Pancreas (tissue), 10 donors: ENCODE measurements at regions not wholly inside any gene's neighbourhood (a gene's known extent, or its start where the extent isn't known, plus 50 kb on each side); places are given as distances from the start of the nearest gene placed in this dataset.

Source experiments
- ATAC-seq, 4 donors: fragments of 200-7000 bp; cut with Tn5 transposase; one replicate each; pipeline versions ENCODE4 v1.8.0 to v1.9.1; 2020; ENCODE audit warnings: mild to moderate bottlenecking in 4 of 4, moderate library complexity in 4 of 4
- DNase-seq, 6 donors: peaks; one replicate each; pipeline ENCODE4 v3.0.0-alpha.2; 2020
- FAIRE-seq: peaks from 2 replicates; lab custom pipeline; 2012; peaks lifted over from hg19 to GRCh38; lab: Jason Lieb, UNC
- H3K27ac ChIP-seq, 4 donors: fragments of 200-600 bp; sonication (generic); 1 replicate in 3 of 4; 2 replicates in 1 of 4; pipeline versions ENCODE4 v1.5.0 to v1.8.0; 2020
- H3K27me3 ChIP-seq, 4 donors: fragments of 200-600 bp; one replicate each; pipeline ENCODE4 v1.8.0; 2021
- H3K36me3 ChIP-seq, 3 donors: fragments of 200-600 bp; sonication (generic) in 1 of 3; one replicate each; pipeline versions ENCODE4 v1.5.0 to v1.8.0; 2020 to 2021
- H3K4me1 ChIP-seq, 3 donors: fragments of 200-600 bp; one replicate each; pipeline ENCODE4 v1.8.0; 2021
- H3K4me3 ChIP-seq, 4 donors: fragments of 200-600 bp; sonication (generic) in 2 of 4; one replicate each; pipeline versions ENCODE4 v1.5.0 to v1.8.0; 2020 to 2021
- H3K9me3 ChIP-seq, 4 donors: fragments of 200-600 bp; one replicate each; pipeline ENCODE4 v1.8.0; 2021
- WGBS, 2 donors: extraction: QIAGEN DNeasy Blood & Tissue Kit; methylation state at CpG; one replicate each; pipeline ENCODE4 v1.1.7; 2013; 5-methylcytosine and 5-hydroxymethylcytosine counted together
- intact Hi-C, 3 donors: fragments of 100-400 bp; cut with DNase I; formaldehyde crosslinking; loops; one replicate each; pipeline versions ENCODE4 v1.11.1 to v1.14.2; 2022
- TF ChIP-seq, protein P1 (sequence below), 4 donors: fragments of 200-600 bp; sonication (generic) in 3 of 4; IDR thresholded peaks; one replicate each; pipeline versions ENCODE4 v1.5.0 to v1.8.0; 2021; ENCODE audit warnings: antibody characterized with exemption in 4 of 4
- donor health status: healthy with polysubstance abuse.
- donor health status: DM: no; HTN: no; CAD: no; lungs with moderate emphysema.
- donor health status: DM: no; HTN: no; CAD: no.
- donor health status: control.
- donor health status: control.
- donor health status: Bipolar disorder and iron deficiency.
- donor health status: DM: yes; HTN: yes; CAD: no.
- donor health status: DM: no; HTN: no; CAD: no.
- donor health status: DM: no; HTN: no; CAD: no.
- donor health status: DM: yes; HTN: yes; CAD: no.

DNA sequence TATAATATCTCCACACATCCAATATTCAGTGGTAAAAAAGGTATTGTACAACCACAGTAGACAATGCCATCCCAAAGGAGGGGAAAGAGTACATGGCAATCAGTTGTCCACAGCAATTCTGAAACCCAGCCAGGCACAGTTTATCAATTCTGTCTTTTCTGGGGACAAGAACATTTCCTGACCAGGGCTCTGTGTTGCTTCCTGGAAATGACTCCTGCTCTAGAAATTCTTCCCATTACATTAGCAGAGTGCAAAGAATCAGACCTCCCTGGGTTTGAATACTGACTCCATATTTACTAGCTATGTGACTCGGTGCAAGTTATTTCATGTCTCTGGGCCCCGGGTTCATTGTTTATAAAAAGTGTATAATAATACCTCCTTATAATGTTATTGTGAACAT lies 220.4 kb upstream of the CFAP20DC start:
- Histone ChIP-seq H3K36me3 (no peaks in the 10 kb centered on the region), H3K9me3 (no peaks in the 10 kb centered on the region), H3K27me3 (no peaks in the 10 kb centered on the region), H3K27ac (no peak overlapping the region), H3K4me1 (no peaks in the 10 kb centered on the region), H3K4me3 (no peak overlapping the region)
- WGBS, 2 donors = 80 to 96% methylated on average over 2 of the region's 2 CpGs
- no peak for ATAC-seq
- intact Hi-C loops = no loop called here
- TF ChIP-seq, protein P1, sequence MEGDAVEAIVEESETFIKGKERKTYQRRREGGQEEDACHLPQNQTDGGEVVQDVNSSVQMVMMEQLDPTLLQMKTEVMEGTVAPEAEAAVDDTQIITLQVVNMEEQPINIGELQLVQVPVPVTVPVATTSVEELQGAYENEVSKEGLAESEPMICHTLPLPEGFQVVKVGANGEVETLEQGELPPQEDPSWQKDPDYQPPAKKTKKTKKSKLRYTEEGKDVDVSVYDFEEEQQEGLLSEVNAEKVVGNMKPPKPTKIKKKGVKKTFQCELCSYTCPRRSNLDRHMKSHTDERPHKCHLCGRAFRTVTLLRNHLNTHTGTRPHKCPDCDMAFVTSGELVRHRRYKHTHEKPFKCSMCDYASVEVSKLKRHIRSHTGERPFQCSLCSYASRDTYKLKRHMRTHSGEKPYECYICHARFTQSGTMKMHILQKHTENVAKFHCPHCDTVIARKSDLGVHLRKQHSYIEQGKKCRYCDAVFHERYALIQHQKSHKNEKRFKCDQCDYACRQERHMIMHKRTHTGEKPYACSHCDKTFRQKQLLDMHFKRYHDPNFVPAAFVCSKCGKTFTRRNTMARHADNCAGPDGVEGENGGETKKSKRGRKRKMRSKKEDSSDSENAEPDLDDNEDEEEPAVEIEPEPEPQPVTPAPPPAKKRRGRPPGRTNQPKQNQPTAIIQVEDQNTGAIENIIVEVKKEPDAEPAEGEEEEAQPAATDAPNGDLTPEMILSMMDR (IDR thresholded peaks at IDR 0.05) = no peak
- no peak for DNase-seq
- FAIRE-seq = no peak

DNA sequence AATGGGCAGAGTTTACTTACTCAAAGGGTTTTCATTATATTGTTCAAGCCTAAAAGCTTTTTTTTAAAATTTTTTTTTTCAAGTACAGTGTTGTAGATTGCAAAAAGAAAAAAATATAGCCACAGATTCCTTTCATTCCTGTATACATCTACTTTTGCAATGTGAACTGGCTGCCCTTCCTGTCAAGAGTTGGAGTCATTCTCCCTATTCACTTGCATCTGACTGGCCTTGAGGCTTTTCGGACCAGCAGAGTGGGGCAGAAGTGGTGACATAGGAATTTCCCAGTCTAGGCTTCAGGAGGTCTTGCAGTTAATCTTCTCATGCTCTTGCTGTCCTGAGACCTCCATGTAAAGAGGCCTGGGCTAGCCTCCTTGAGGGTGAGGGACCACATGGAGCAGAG lies 218.3 kb upstream of the CFAP20DC start:
- ATAC-seq = no peak
- intact Hi-C loops = no loop called here
- no peaks in the 10 kb centered on the region for H3K36me3 ChIP-seq
- H3K27ac ChIP-seq = no peak overlapping the region
- FAIRE-seq = no peak
- TF ChIP-seq, protein P1 (IDR thresholded peaks at IDR 0.05) = no peak
- H3K4me1 ChIP-seq = no peaks in the 10 kb centered on the region
- DNase-seq = no peak
- H3K9me3 ChIP-seq = no peaks in the 10 kb centered on the region
- H3K4me3 ChIP-seq = no peak overlapping the region
- H3K27me3 ChIP-seq = no peaks in the 10 kb centered on the region
- WGBS, 2 donors = 79 to 89% methylated on average over 1 of the region's 1 CpG

DNA sequence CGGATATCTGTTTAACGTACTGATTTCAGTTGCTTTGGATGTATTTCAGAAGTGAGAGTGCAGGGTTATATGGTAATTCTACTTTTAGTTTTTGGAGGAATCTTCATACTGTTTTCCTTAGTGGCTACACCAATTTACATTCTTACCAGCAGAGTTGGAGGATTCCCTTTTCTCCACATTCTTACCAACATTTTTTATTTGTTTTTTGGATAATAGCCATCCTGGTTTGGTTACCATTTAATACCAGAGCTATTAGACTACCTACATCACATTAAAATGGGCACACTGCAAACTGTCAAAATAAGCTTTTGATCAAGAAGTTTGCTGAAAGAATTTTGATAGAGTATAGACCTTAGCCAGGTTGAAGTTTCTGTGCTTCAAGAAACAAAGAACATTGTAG lies 217.2 kb upstream of the CFAP20DC start:
- H3K36me3 ChIP-seq = no peaks in the 10 kb centered on the region
- intact Hi-C loops = no loop called here
- no peak for ATAC-seq

DNA sequence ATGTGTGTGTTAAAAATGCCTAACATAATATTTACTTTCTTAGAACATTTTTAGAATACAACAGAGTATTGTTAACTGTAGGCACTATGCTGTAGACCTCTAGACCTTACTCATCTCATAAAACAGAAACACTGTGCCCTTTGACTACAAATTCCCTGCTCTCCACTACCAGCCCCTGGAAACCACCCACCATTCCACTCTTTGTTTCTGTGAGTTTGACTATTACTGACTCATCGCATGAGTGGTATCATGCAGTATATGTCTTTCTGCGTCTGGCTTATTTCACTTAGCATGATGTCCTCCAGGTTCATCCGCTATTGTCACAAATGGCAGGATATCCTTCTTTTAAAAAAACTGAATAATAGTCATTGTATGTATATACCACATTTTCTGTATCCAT lies 216.7 kb upstream of the CFAP20DC start:
- 92 to 94% methylated on average over 3 of the region's 3 CpGs for WGBS, 2 donors
- ATAC-seq = no peak
- DNase-seq = no peak
- Histone ChIP-seq H3K36me3 (no peaks in the 10 kb centered on the region), H3K4me1 (no peaks in the 10 kb centered on the region), H3K9me3 (no peaks in the 10 kb centered on the region), H3K4me3 (no peak overlapping the region), H3K27me3 (no peaks in the 10 kb centered on the region), H3K27ac (no peak overlapping the region)
- intact Hi-C loops = no loop called here
- TF ChIP-seq, protein P1 (IDR thresholded peaks at IDR 0.05) = no peak
- no peak for FAIRE-seq

More for the DNA sequence above, 217.2 kb upstream of the CFAP20DC start:
- DNase-seq (no peak), FAIRE-seq (no peak)
- H3K9me3 ChIP-seq = no peaks in the 10 kb centered on the region
- no peaks in the 10 kb centered on the region for H3K27me3 ChIP-seq
- H3K4me1 ChIP-seq = no peaks in the 10 kb centered on the region
- WGBS, 2 donors = 88 to 95% methylated on average over 2 of the region's 2 CpGs
- H3K4me3 ChIP-seq = no peak overlapping the region
- H3K27ac ChIP-seq = no peak overlapping the region
- TF ChIP-seq, protein P1 (IDR thresholded peaks at IDR 0.05) = no peak

- 61 to 65% methylated on average over 3 of the region's 3 CpGs for WGBS, 2 donors
These were observed 215.7 kb upstream of the CFAP20DC start for GRCh38 chr3:59265566-59265965.

More at GRCh38 chr3:59265566-59265965, 215.7 kb upstream of the CFAP20DC start:
- ATAC-seq (no peak), FAIRE-seq (no peak), DNase-seq (no peak)
- H3K36me3 ChIP-seq = no peaks in the 10 kb centered on the region
- H3K9me3 ChIP-seq = no peaks in the 10 kb centered on the region
- TF ChIP-seq, protein P1 (IDR thresholded peaks at IDR 0.05) = no peak
- no peaks in the 10 kb centered on the region for H3K27me3 ChIP-seq
- no peak overlapping the region for H3K4me3 ChIP-seq
- H3K27ac ChIP-seq = no peak overlapping the region
- H3K4me1 ChIP-seq = no peaks in the 10 kb centered on the region
- intact Hi-C loops = no loop called here
